Activated CD4-positive, alpha-beta T cell treated with anti-CD3 and anti-CD28 coated beads, Interleukin-2, amount 10 ng/mL, durations not matched to agents 24 days and 14 days (primary cell): ENCODE measurements at regions not wholly inside any gene's neighbourhood (a gene's known extent, or its start where the extent isn't known, plus 50 kb on each side); places are given as distances from the start of the nearest gene placed in this dataset.

Experiments
- DNase-seq: peaks from one replicate; pipeline ENCODE4 v3.0.0; 2022
- H3K27ac Mint-ChIP-seq: one replicate; pipeline ENCODE4 v1.8.0; 2022; ENCODE audit warnings: mild to moderate bottlenecking, mixed read lengths
- H3K27me3 Mint-ChIP-seq: one replicate; pipeline ENCODE4 v1.8.0; 2022; ENCODE audit warnings: mixed read lengths
- H3K36me3 Mint-ChIP-seq: one replicate; pipeline ENCODE4 v1.8.0; 2022; ENCODE audit warnings: low read depth, mild to moderate bottlenecking, mixed read lengths
- H3K4me1 Mint-ChIP-seq: one replicate; pipeline ENCODE4 v1.8.0; 2021; ENCODE audit warnings: mixed read lengths
- H3K4me3 Mint-ChIP-seq: one replicate; pipeline ENCODE4 v1.8.0; 2022; ENCODE audit warnings: mild to moderate bottlenecking, moderate library complexity, mixed read lengths
- H3K9me3 Mint-ChIP-seq: one replicate; pipeline ENCODE4 v1.8.0; 2021; ENCODE audit warnings: mixed read lengths
- intact Hi-C: fragments of 100-400 bp; cut with micrococcal nuclease; formaldehyde crosslinking; loops from one replicate; pipeline ENCODE4 v1.15.1; 2023

GRCh38 chr20:48478370-48478769, 349.4 kb downstream of the PREX1 start:
- intact Hi-C loops: no loop called here
- no peaks in the 10 kb centered on the region for H3K4me1 Mint-ChIP-seq
- H3K27me3 Mint-ChIP-seq: peaks cover 22% of the 10 kb centered on the region
- H3K9me3 Mint-ChIP-seq: no peaks in the 10 kb centered on the region
- H3K36me3 Mint-ChIP-seq: no peaks in the 10 kb centered on the region
- DNase-seq: no peak
- no peak overlapping the region for H3K27ac Mint-ChIP-seq
- no peak overlapping the region for H3K4me3 Mint-ChIP-seq

- Mint-ChIP-seq H3K9me3 (no peaks in the 10 kb centered on the region), H3K36me3 (no peaks in the 10 kb centered on the region), H3K27ac (no peak overlapping the region), H3K27me3 (peaks cover 22% of the 10 kb centered on the region), H3K4me1 (no peaks in the 10 kb centered on the region), H3K4me3 (no peak overlapping the region)
- no peak for DNase-seq
- intact Hi-C loops: no loop called here
Measured at GRCh38 chr20:48476854-48477253, 350.9 kb downstream of the PREX1 start.

GRCh38 chr20:48474022-48474421, 353.8 kb downstream of the PREX1 start:
- Mint-ChIP-seq H3K4me1 (no peaks in the 10 kb centered on the region), H3K4me3 (no peak overlapping the region), H3K9me3 (no peaks in the 10 kb centered on the region), H3K36me3 (no peaks in the 10 kb centered on the region), H3K27me3 (peaks cover 2% of the 10 kb centered on the region), H3K27ac (no peak overlapping the region)
- intact Hi-C loops: no loop called here
- no peak for DNase-seq

GRCh38 chr20:48471759-48472408, 355.9 kb downstream of the PREX1 start:
- Mint-ChIP-seq H3K9me3 (no peaks in the 10 kb centered on the region), H3K4me3 (no peak overlapping the region), H3K36me3 (no peaks in the 10 kb centered on the region), H3K27me3 (peaks cover under 1% of the 10 kb centered on the region), H3K4me1 (peaks cover 4% of the 10 kb centered on the region), H3K27ac (no peak overlapping the region)
- intact Hi-C loops: no loop called here
- DNase-seq: no peak

GRCh38 chr20:48471176-48471575, 356.6 kb downstream of the PREX1 start:
- H3K4me1 Mint-ChIP-seq: peaks cover 4% of the 10 kb centered on the region
- H3K27me3 Mint-ChIP-seq: no peaks in the 10 kb centered on the region
- intact Hi-C loops: no loop called here
- H3K9me3 Mint-ChIP-seq: no peaks in the 10 kb centered on the region
- H3K4me3 Mint-ChIP-seq: no peak overlapping the region
- no peaks in the 10 kb centered on the region for H3K36me3 Mint-ChIP-seq
- no peak for DNase-seq
- H3K27ac Mint-ChIP-seq: no peak overlapping the region

- no peak for DNase-seq
- intact Hi-C loops: no loop called here
- Mint-ChIP-seq H3K27me3 (no peaks in the 10 kb centered on the region), H3K4me1 (peaks cover 4% of the 10 kb centered on the region), H3K9me3 (no peaks in the 10 kb centered on the region), H3K4me3 (no peak overlapping the region), H3K27ac (no peak overlapping the region), H3K36me3 (no peaks in the 10 kb centered on the region)
Measured at GRCh38 chr20:48470141-48470540, 357.7 kb downstream of the PREX1 start.

- no peak overlapping the region for H3K4me3 Mint-ChIP-seq
- no peak overlapping the region for H3K27ac Mint-ChIP-seq
- peaks cover 4% of the 10 kb centered on the region for H3K4me1 Mint-ChIP-seq
- no peaks in the 10 kb centered on the region for H3K36me3 Mint-ChIP-seq
- no peaks in the 10 kb centered on the region for H3K27me3 Mint-ChIP-seq
- H3K9me3 Mint-ChIP-seq: no peaks in the 10 kb centered on the region
- intact Hi-C loops: no loop called here
- DNase-seq: no peak
Measured at GRCh38 chr20:48469026-48469425, 358.8 kb downstream of the PREX1 start.

- Mint-ChIP-seq H3K4me1 (peaks cover 4% of the 10 kb centered on the region), H3K4me3 (no peak overlapping the region), H3K36me3 (no peaks in the 10 kb centered on the region), H3K27ac (no peak overlapping the region), H3K9me3 (no peaks in the 10 kb centered on the region), H3K27me3 (no peaks in the 10 kb centered on the region)
- intact Hi-C loops: no loop called here
- DNase-seq: no peak
Measured at GRCh38 chr20:48468571-48468970, 359.2 kb downstream of the PREX1 start.

- DNase-seq: peak; percentile 73
- Mint-ChIP-seq H3K27me3 (peaks cover 3% of the 10 kb centered on the region), H3K4me1 (peaks cover 4% of the 10 kb centered on the region), H3K36me3 (no peaks in the 10 kb centered on the region), H3K4me3 (no peak overlapping the region), H3K27ac (no peak overlapping the region), H3K9me3 (no peaks in the 10 kb centered on the region)
- intact Hi-C loops: no loop called here
Measured at GRCh38 chr20:48467622-48468021, 360.2 kb downstream of the PREX1 start.

- H3K9me3 Mint-ChIP-seq: no peaks in the 10 kb centered on the region
- no peaks in the 10 kb centered on the region for H3K36me3 Mint-ChIP-seq
- intact Hi-C loops: no loop called here
- H3K4me3 Mint-ChIP-seq: no peak overlapping the region
- no peak for DNase-seq
- H3K27ac Mint-ChIP-seq: no peak overlapping the region
- H3K27me3 Mint-ChIP-seq: peaks cover 10% of the 10 kb centered on the region
- H3K4me1 Mint-ChIP-seq: peaks cover 4% of the 10 kb centered on the region
Measured at GRCh38 chr20:48465271-48465670, 362.5 kb downstream of the PREX1 start.

GRCh38 chr20:48463916-48464315, 363.9 kb downstream of the PREX1 start:
- Mint-ChIP-seq H3K4me3 (no peak overlapping the region), H3K27ac (no peak overlapping the region), H3K9me3 (no peaks in the 10 kb centered on the region), H3K36me3 (no peaks in the 10 kb centered on the region), H3K27me3 (peaks cover 10% of the 10 kb centered on the region), H3K4me1 (peaks cover 4% of the 10 kb centered on the region)
- intact Hi-C loops: no loop called here
- DNase-seq: no peak

GRCh38 chr20:48463096-48463720, 364.6 kb downstream of the PREX1 start:
- H3K36me3 Mint-ChIP-seq: no peaks in the 10 kb centered on the region
- no peak overlapping the region for H3K4me3 Mint-ChIP-seq
- H3K27ac Mint-ChIP-seq: no peak overlapping the region
- intact Hi-C loops: no loop called here
- peaks cover 4% of the 10 kb centered on the region for H3K4me1 Mint-ChIP-seq
- no peaks in the 10 kb centered on the region for H3K9me3 Mint-ChIP-seq
- peaks cover 10% of the 10 kb centered on the region for H3K27me3 Mint-ChIP-seq
- DNase-seq: no peak

- H3K27me3 Mint-ChIP-seq: peaks cover 10% of the 10 kb centered on the region
- H3K36me3 Mint-ChIP-seq: no peaks in the 10 kb centered on the region
- no peak for DNase-seq
- H3K27ac Mint-ChIP-seq: no peak overlapping the region
- H3K4me1 Mint-ChIP-seq: no peaks in the 10 kb centered on the region
- no peaks in the 10 kb centered on the region for H3K9me3 Mint-ChIP-seq
- no peak overlapping the region for H3K4me3 Mint-ChIP-seq
- intact Hi-C loops: no loop called here
Measured at GRCh38 chr20:48461735-48462119, 366.1 kb downstream of the PREX1 start.

- intact Hi-C loops: no loop called here
- Mint-ChIP-seq H3K36me3 (no peaks in the 10 kb centered on the region), H3K4me1 (no peaks in the 10 kb centered on the region), H3K4me3 (no peak overlapping the region), H3K27me3 (peaks cover 10% of the 10 kb centered on the region), H3K27ac (no peak overlapping the region), H3K9me3 (no peaks in the 10 kb centered on the region)
- DNase-seq: no peak
Measured at GRCh38 chr20:48461091-48461734, 366.6 kb downstream of the PREX1 start.
